ENCODE measurements at regions not wholly inside any gene's neighbourhood (a gene's known extent, or its start where the extent isn't known, plus 50 kb on each side); places are given as distances from the start of the nearest gene placed in this dataset.
A peak's percentile ranks its signal among the peaks of the same experiment; 100 is the strongest.

GRCh38 chr7:25951414-25952260 lies 200.4 kb upstream of the NFE2L3 start:
- peak in 1 of 2 donors; percentile 78 for TF ChIP-seq POLR2A (IDR thresholded peaks at IDR 0.05)
- no peak for TF ChIP-seq CTCF (IDR thresholded peaks at IDR 0.05)
